SK-N-SH treated with all-trans-retinoic acid at 6 μM for 48 hours (cell line): ENCODE measurements at regions not wholly inside any gene's neighbourhood (a gene's known extent, or its start where the extent isn't known, plus 50 kb on each side); places are given as distances from the start of the nearest gene placed in this dataset.

Experiments used
- ISL1 ChIP-seq: fragments of 250-450 bp; sonication (Bioruptor Pico); IDR thresholded peaks from 2 replicates; pipeline ENCODE4 v2.1.2; 2022; ENCODE audit warnings: mild to moderate bottlenecking, moderate library complexity
- OSR1 ChIP-seq: fragments of 250-450 bp; sonication (Bioruptor Pico); IDR thresholded peaks from 2 replicates; pipeline ENCODE4 v1.8.0; 2022; ENCODE audit warnings: moderate library complexity, mild to moderate bottlenecking, inconsistent platforms
- PPARA ChIP-seq: fragments of 250-450 bp; sonication (Bioruptor Pico); IDR thresholded peaks from 2 replicates; pipeline ENCODE4 v1.5.0; 2020; ENCODE audit warnings: mild to moderate bottlenecking, borderline replicate concordance
- SNAI2 ChIP-seq: fragments of 250-450 bp; sonication (Bioruptor Pico); IDR thresholded peaks from 2 replicates; pipeline ENCODE4 v1.5.0; 2020; ENCODE audit warnings: mild to moderate bottlenecking, moderate library complexity
- ZFP30 ChIP-seq: fragments of 450-650 bp; formaldehyde crosslinking; IDR thresholded peaks from 2 replicates; pipeline ENCODE4 v1.5.0; 2022; ENCODE audit warnings: mild to moderate bottlenecking, moderate library complexity
- ZNF70 ChIP-seq: fragments of 450-650 bp; formaldehyde crosslinking; IDR thresholded peaks from 2 replicates; pipeline ENCODE4 v1.5.0; 2020; ENCODE audit warnings: mild to moderate bottlenecking, moderate library complexity
- TF ChIP-seq, protein P1 (sequence below): fragments of 250-450 bp; sonication (Bioruptor Pico); IDR thresholded peaks from 2 replicates; pipeline ENCODE4 v1.5.1; 2021; ENCODE audit warnings: mild to moderate bottlenecking, moderate library complexity
- TF ChIP-seq, protein P2 (sequence below): fragments of 250-450 bp; sonication (Bioruptor Pico); IDR thresholded peaks from 2 replicates; pipeline ENCODE4 v1.5.0; 2020; ENCODE audit warnings: mild to moderate bottlenecking, moderate library complexity

DNA sequence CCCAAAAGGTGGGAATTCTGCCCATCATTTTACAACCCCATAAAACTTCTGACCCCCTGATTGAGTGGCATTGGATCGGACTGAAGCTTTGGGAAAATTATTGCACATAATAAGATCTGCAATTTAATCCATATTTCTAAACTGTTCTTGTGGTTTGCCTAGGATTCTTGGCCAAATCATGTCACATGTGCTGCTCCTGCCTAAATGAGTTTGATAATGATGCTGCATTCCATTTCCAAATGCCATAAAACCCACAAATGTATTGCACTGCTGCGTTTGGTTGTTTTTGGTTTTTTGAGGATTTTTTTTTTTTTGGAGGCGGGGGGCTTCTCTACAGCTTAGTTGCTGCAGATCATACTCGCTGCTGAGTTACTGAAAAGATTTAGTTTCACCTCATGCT is 153.6 kb downstream of the QDPR start:
- TF ChIP-seq ZFP30 (CRISPR knock-in tag) (no peak), PPARA (CRISPR knock-in tag) (no peak), OSR1 (CRISPR knock-in tag) (no peak), ISL1 (no peak), SNAI2 (no peak), ZNF70 (CRISPR knock-in tag) (no peak)
- TF ChIP-seq, protein P1, sequence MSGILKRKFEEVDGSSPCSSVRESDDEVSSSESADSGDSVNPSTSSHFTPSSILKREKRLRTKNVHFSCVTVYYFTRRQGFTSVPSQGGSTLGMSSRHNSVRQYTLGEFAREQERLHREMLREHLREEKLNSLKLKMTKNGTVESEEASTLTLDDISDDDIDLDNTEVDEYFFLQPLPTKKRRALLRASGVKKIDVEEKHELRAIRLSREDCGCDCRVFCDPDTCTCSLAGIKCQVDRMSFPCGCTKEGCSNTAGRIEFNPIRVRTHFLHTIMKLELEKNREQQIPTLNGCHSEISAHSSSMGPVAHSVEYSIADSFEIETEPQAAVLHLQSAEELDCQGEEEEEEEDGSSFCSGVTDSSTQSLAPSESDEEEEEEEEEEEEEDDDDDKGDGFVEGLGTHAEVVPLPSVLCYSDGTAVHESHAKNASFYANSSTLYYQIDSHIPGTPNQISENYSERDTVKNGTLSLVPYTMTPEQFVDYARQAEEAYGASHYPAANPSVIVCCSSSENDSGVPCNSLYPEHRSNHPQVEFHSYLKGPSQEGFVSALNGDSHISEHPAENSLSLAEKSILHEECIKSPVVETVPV, result no peak
- TF ChIP-seq, protein P2, sequence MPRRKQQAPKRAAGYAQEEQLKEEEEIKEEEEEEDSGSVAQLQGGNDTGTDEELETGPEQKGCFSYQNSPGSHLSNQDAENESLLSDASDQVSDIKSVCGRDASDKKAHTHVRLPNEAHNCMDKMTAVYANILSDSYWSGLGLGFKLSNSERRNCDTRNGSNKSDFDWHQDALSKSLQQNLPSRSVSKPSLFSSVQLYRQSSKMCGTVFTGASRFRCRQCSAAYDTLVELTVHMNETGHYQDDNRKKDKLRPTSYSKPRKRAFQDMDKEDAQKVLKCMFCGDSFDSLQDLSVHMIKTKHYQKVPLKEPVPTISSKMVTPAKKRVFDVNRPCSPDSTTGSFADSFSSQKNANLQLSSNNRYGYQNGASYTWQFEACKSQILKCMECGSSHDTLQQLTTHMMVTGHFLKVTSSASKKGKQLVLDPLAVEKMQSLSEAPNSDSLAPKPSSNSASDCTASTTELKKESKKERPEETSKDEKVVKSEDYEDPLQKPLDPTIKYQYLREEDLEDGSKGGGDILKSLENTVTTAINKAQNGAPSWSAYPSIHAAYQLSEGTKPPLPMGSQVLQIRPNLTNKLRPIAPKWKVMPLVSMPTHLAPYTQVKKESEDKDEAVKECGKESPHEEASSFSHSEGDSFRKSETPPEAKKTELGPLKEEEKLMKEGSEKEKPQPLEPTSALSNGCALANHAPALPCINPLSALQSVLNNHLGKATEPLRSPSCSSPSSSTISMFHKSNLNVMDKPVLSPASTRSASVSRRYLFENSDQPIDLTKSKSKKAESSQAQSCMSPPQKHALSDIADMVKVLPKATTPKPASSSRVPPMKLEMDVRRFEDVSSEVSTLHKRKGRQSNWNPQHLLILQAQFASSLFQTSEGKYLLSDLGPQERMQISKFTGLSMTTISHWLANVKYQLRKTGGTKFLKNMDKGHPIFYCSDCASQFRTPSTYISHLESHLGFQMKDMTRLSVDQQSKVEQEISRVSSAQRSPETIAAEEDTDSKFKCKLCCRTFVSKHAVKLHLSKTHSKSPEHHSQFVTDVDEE (CRISPR knock-in tag), result no peak
